Lower leg skin (tissue), 3 donors: ENCODE measurements at regions not wholly inside any gene's neighbourhood (a gene's known extent, or its start where the extent isn't known, plus 50 kb on each side); places are given as distances from the start of the nearest gene placed in this dataset.

Experiments used
- POLR2A ChIP-seq, 2 donors: fragments of 450-650 bp; IDR thresholded peaks; one replicate each; pipeline ENCODE4 v1.6.1; 2016 to 2017; ENCODE audit warnings: antibody characterized with exemption in 2 of 2, mild to moderate bottlenecking in 1 of 2, moderate library complexity in 1 of 2
- TF ChIP-seq, protein P1 (sequence below), 3 donors: fragments of 450-650 bp; IDR thresholded peaks; one replicate each; pipeline ENCODE4 v1.5.1; 2016; ENCODE audit warnings: antibody characterized with exemption in 3 of 3, mild to moderate bottlenecking in 3 of 3, moderate library complexity in 2 of 3

DNA sequence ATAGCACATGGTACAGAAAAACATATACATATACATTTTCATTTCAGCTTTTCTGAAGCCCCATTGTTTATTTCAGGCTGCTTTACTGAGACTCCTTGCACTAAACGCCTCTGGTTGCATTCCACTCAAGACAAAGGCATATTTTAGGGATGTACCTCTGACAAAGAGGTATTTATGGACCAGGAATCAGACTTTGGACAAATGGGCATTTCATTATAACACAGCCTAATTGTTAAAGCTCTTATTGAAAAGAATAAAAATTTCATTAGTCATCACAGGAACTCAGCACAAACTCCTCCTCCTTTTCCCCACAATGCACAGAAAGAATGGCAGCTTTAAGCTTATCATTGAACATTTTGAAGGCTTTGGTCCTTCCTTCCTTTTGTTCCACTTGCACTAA is 62.9 kb upstream of the UGT8 start:
- TF ChIP-seq, protein P1, sequence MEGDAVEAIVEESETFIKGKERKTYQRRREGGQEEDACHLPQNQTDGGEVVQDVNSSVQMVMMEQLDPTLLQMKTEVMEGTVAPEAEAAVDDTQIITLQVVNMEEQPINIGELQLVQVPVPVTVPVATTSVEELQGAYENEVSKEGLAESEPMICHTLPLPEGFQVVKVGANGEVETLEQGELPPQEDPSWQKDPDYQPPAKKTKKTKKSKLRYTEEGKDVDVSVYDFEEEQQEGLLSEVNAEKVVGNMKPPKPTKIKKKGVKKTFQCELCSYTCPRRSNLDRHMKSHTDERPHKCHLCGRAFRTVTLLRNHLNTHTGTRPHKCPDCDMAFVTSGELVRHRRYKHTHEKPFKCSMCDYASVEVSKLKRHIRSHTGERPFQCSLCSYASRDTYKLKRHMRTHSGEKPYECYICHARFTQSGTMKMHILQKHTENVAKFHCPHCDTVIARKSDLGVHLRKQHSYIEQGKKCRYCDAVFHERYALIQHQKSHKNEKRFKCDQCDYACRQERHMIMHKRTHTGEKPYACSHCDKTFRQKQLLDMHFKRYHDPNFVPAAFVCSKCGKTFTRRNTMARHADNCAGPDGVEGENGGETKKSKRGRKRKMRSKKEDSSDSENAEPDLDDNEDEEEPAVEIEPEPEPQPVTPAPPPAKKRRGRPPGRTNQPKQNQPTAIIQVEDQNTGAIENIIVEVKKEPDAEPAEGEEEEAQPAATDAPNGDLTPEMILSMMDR (IDR thresholded peaks at IDR 0.05): no peak
- no peak for TF ChIP-seq POLR2A (IDR thresholded peaks at IDR 0.05)
